ENCODE measurements at regions not wholly inside any gene's neighbourhood (a gene's known extent, or its start where the extent isn't known, plus 50 kb on each side); places are given as distances from the start of the nearest gene placed in this dataset.

- TF ChIP-seq ZNF18 (CRISPR knock-in tag; IDR thresholded peaks at IDR 0.05; ENCODE audit: insufficient replicate concordance), result no peak
Measured at GRCh38 chr12:88416155-88416554, 164.1 kb downstream of the KITLG start (continued).

GRCh38 chr12:88416786-88417185, 163.5 kb downstream of the KITLG start:
- intact Hi-C loops (cut with micrococcal nuclease; ENCODE audit: unreplicated experiment), result no loop called here
- Histone ChIP-seq H3K9me3 (ENCODE audit: low read length) (no peaks in the 10 kb centered on the region), H3K4me2 (ENCODE audit: low read depth, low read length) (no peak overlapping the region), H3K27me3 (ENCODE audit: control insufficient read depth in 1 of 2, insufficient read depth in 2 of 2, low read length in 2 of 2) (no peaks in the 10 kb centered on the region), H3K4me1 (ENCODE audit: insufficient read depth, low read length) (no peaks in the 10 kb centered on the region), H3K9ac (ENCODE audit: insufficient read depth, low read depth, low read length) (no peak overlapping the region), H3K4me3 (replicated peaks in 1 of 3; ENCODE audit: insufficient read depth in 1 of 3, low read depth in 2 of 3, low read length in 3 of 3) (no peak overlapping the region), H3K36me3 (replicated peaks in 1 of 2; ENCODE audit: control insufficient read depth in 1 of 2, insufficient read depth in 2 of 2, low read length in 2 of 2) (no peaks in the 10 kb centered on the region), H2AFZ (ENCODE audit: low read length) (no peak overlapping the region), H3K27ac (ENCODE audit: extremely low read length, insufficient read depth, low read length) (no peak overlapping the region), H4K20me1 (ENCODE audit: insufficient read depth, low read length) (no peaks in the 10 kb centered on the region), H3K79me2 (ENCODE audit: insufficient read depth, low read length) (no peaks in the 10 kb centered on the region)
- in situ Hi-C loops (cut with HindIII; ENCODE audit: extremely low pct_ligation_motif_present, low pct_unique_long_range_greater_than_20kb), result no loop called here
- FAIRE-seq (no peak), DNase-seq (ENCODE audit: low spot score) (no peak), ATAC-seq (no peak)
- no TSS peak for BruUV-seq (replicated peaks)
- 53% methylated on average over 2 of the region's 2 CpGs for WGBS (ENCODE audit: low lambda C conversion rate)
- no peak for TF ChIP-seq PAX8 (CRISPR knock-in tag; IDR thresholded peaks at IDR 0.05; ENCODE audit: borderline replicate concordance)
- TF ChIP-seq ZNF777 (CRISPR knock-in tag; IDR thresholded peaks at IDR 0.05), result no peak
- TF ChIP-seq ZNF781 (CRISPR knock-in tag; IDR thresholded peaks at IDR 0.05; ENCODE audit: borderline replicate concordance, not compliant biosample characterization), result no peak
- TF ChIP-seq ATAD3A (CRISPR knock-in tag; IDR thresholded peaks at IDR 0.05), result no peak
- CTCF ChIA-PET (ENCODE audit: low intra/inter-chr PET ratio, low total read pairs), result no interaction called here
- POLR2A ChIA-PET, result no interaction called here

- no peak overlapping the region for H2AFZ ChIP-seq (ENCODE audit: low read length)
- H3K4me3 ChIP-seq (replicated peaks in 1 of 3; ENCODE audit: insufficient read depth in 1 of 3, low read depth in 2 of 3, low read length in 3 of 3), result no peak overlapping the region
- no peak overlapping the region for H3K9ac ChIP-seq (ENCODE audit: insufficient read depth, low read depth, low read length)
- peak; percentile 44; the same call in 1 of the 3 replicates for ATAC-seq
- no peak for DNase-seq (ENCODE audit: low spot score)
- no peak overlapping the region for H3K27ac ChIP-seq (ENCODE audit: extremely low read length, insufficient read depth, low read length)
- POLR2A ChIA-PET, result no interaction called here
- CTCF ChIA-PET (ENCODE audit: low intra/inter-chr PET ratio, low total read pairs), result no interaction called here
- H3K4me2 ChIP-seq (ENCODE audit: low read depth, low read length), result no peak overlapping the region
- in situ Hi-C loops (cut with HindIII; ENCODE audit: extremely low pct_ligation_motif_present, low pct_unique_long_range_greater_than_20kb), result no loop called here
- H3K27me3 ChIP-seq (ENCODE audit: control insufficient read depth in 1 of 2, insufficient read depth in 2 of 2, low read length in 2 of 2), result no peaks in the 10 kb centered on the region
- 23% methylated on average over 5 of the region's 5 CpGs for WGBS (ENCODE audit: low lambda C conversion rate)
- H3K79me2 ChIP-seq (ENCODE audit: insufficient read depth, low read length), result no peaks in the 10 kb centered on the region
- BruUV-seq (replicated peaks), result no TSS peak
- no peaks in the 10 kb centered on the region for H3K9me3 ChIP-seq (ENCODE audit: low read length)
- intact Hi-C loops (cut with micrococcal nuclease; ENCODE audit: unreplicated experiment), result no loop called here
- no peaks in the 10 kb centered on the region for H4K20me1 ChIP-seq (ENCODE audit: insufficient read depth, low read length)
- H3K4me1 ChIP-seq (ENCODE audit: insufficient read depth, low read length), result no peaks in the 10 kb centered on the region
- no peaks in the 10 kb centered on the region for H3K36me3 ChIP-seq (replicated peaks in 1 of 2; ENCODE audit: control insufficient read depth in 1 of 2, insufficient read depth in 2 of 2, low read length in 2 of 2)
- no peak for FAIRE-seq
- TF ChIP-seq GABPA (IDR thresholded peaks at IDR 0.05; ENCODE audit: low read depth, low read length) (no peak), GABPA (CRISPR knock-in tag; IDR thresholded peaks at IDR 0.05; ENCODE audit: low read depth) (no peak), CCDC6 (CRISPR knock-in tag; IDR thresholded peaks at IDR 0.05) (no peak), ETV5 (CRISPR knock-in tag; IDR thresholded peaks at IDR 0.05; ENCODE audit: borderline replicate concordance) (no peak), ZNF839 (CRISPR knock-in tag; IDR thresholded peaks at IDR 0.05; ENCODE audit: borderline replicate concordance) (no peak), ZNF629 (CRISPR knock-in tag; conservative IDR thresholded peaks at IDR 0.05) (no peak), ZNF143 (CRISPR knock-in tag; IDR thresholded peaks at IDR 0.05) (no peak), SNAPC2 (CRISPR knock-in tag; IDR thresholded peaks at IDR 0.05) (no peak), ZNF234 (CRISPR knock-in tag; conservative IDR thresholded peaks at IDR 0.05) (no peak), ZBTB20 (CRISPR knock-in tag; IDR thresholded peaks at IDR 0.05; ENCODE audit: borderline replicate concordance, low read depth) (no peak), SRSF9 (IDR thresholded peaks at IDR 0.05; ENCODE audit: borderline replicate concordance, insufficient read depth, low read depth, low read length, poor library complexity, severe bottlenecking) (no peak), ZMAT5 (CRISPR knock-in tag; IDR thresholded peaks at IDR 0.05; ENCODE audit: borderline replicate concordance, low read depth) (no peak), SNAI1 (CRISPR knock-in tag; IDR thresholded peaks at IDR 0.05; ENCODE audit: borderline replicate concordance) (no peak)
Measured at GRCh38 chr12:88417531-88417930, 162.7 kb downstream of the KITLG start.
